ENCODE measurements at regions not wholly inside any gene's neighbourhood (a gene's known extent, or its start where the extent isn't known, plus 50 kb on each side); places are given as distances from the start of the nearest gene placed in this dataset.
A peak's percentile ranks its signal among the peaks of the same experiment; 100 is the strongest.

DNA sequence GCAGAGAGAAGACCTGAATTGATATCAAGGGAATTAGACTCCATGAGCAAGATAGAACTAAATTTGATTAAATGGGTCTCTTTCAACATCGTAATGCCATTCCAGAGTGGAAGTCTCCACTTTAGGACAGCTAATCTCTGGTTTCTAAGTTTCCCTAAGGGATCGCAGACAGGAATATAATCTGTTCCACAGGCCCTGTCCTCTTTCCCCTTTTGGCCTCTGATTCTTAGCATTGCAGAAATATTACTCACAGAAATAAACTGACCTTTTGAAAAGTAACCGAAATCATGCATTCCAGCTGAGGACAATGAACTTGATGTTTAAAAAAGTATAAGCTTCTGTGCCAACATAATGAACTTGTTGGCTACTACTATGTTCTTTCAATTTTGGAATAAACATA lies 227.8 kb downstream of the ETS1 start:
- 67% methylated on average over 3 of the region's 3 CpGs for WGBS (ENCODE audit: low lambda C conversion rate)
- no peaks in the 10 kb centered on the region for H4K20me1 ChIP-seq (ENCODE audit: insufficient read depth)
- H3K9me2 ChIP-seq: no peaks in the 10 kb centered on the region
- no peaks in the 10 kb centered on the region for H3F3A ChIP-seq (replicated peaks; ENCODE audit: insufficient read depth)
- no peaks in the 10 kb centered on the region for H3K36me3 ChIP-seq (replicated peaks in 1 of 2; ENCODE audit: control insufficient read depth in 1 of 2, insufficient read depth in 2 of 2, low read length in 1 of 2)
- H3K4me3 ChIP-seq (ENCODE audit: low read depth in 2 of 2, low read length in 1 of 2): no peak overlapping the region
- peaks cover 0 to 21% of the 10 kb centered on the region in 2 experiments; a peak in 2 of 4 replicates for H3K4me1 ChIP-seq (ENCODE audit: control insufficient read depth in 1 of 2, insufficient read depth in 2 of 2, low read depth in 1 of 2, low read length in 1 of 2)
- no peak overlapping the region for H3K27ac ChIP-seq (ENCODE audit: low read depth in 2 of 2, low read length in 1 of 2)
- TF ChIP-seq MXI1 (IDR thresholded peaks at IDR 0.05; ENCODE audit: low read depth, low read length): no peak
- TF ChIP-seq, protein P1, sequence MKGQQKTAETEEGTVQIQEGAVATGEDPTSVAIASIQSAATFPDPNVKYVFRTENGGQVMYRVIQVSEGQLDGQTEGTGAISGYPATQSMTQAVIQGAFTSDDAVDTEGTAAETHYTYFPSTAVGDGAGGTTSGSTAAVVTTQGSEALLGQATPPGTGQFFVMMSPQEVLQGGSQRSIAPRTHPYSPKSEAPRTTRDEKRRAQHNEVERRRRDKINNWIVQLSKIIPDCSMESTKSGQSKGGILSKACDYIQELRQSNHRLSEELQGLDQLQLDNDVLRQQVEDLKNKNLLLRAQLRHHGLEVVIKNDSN (IDR thresholded peaks at IDR 0.05; ENCODE audit: borderline replicate concordance, low read depth): no peak
- TF ChIP-seq YY1 (IDR thresholded peaks at IDR 0.05; ENCODE audit: low read depth): no peak
- TF ChIP-seq TAF1 (IDR thresholded peaks at IDR 0.05; ENCODE audit: borderline replicate concordance, low read depth, low read length): no peak
- no peak for TF ChIP-seq FOXM1 (IDR thresholded peaks at IDR 0.05; ENCODE audit: low read depth)
- TF ChIP-seq, protein P2, sequence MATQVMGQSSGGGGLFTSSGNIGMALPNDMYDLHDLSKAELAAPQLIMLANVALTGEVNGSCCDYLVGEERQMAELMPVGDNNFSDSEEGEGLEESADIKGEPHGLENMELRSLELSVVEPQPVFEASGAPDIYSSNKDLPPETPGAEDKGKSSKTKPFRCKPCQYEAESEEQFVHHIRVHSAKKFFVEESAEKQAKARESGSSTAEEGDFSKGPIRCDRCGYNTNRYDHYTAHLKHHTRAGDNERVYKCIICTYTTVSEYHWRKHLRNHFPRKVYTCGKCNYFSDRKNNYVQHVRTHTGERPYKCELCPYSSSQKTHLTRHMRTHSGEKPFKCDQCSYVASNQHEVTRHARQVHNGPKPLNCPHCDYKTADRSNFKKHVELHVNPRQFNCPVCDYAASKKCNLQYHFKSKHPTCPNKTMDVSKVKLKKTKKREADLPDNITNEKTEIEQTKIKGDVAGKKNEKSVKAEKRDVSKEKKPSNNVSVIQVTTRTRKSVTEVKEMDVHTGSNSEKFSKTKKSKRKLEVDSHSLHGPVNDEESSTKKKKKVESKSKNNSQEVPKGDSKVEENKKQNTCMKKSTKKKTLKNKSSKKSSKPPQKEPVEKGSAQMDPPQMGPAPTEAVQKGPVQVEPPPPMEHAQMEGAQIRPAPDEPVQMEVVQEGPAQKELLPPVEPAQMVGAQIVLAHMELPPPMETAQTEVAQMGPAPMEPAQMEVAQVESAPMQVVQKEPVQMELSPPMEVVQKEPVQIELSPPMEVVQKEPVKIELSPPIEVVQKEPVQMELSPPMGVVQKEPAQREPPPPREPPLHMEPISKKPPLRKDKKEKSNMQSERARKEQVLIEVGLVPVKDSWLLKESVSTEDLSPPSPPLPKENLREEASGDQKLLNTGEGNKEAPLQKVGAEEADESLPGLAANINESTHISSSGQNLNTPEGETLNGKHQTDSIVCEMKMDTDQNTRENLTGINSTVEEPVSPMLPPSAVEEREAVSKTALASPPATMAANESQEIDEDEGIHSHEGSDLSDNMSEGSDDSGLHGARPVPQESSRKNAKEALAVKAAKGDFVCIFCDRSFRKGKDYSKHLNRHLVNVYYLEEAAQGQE (IDR thresholded peaks at IDR 0.05; ENCODE audit: low read depth, low read length): no peak
- TF ChIP-seq SIN3A (IDR thresholded peaks at IDR 0.05; ENCODE audit: borderline replicate concordance, low read depth, low read length): no peak
- TF ChIP-seq EP300 (IDR thresholded peaks at IDR 0.05; ENCODE audit: borderline replicate concordance in 1 of 2, low read depth in 1 of 2, low read length in 1 of 2): no peak
- TF ChIP-seq RXRA (IDR thresholded peaks at IDR 0.05; ENCODE audit: borderline replicate concordance, low read depth): peak; percentile 67
- TF ChIP-seq TEAD4 (IDR thresholded peaks at IDR 0.05; ENCODE audit: borderline replicate concordance, insufficient read depth): 0 out of 2 replicates have a peak, but pooled peaks have one; percentile 29
- peak; percentile 26; the same call in 1 of the 2 replicates for TF ChIP-seq JUND (IDR thresholded peaks at IDR 0.05)
- no peak for TF ChIP-seq FOXJ3 (CRISPR knock-in tag; IDR thresholded peaks at IDR 0.05)
- TF ChIP-seq TCF12 (IDR thresholded peaks at IDR 0.05): peak; percentile 34
- no peaks in the 10 kb centered on the region for H3K27me3 ChIP-seq (ENCODE audit: insufficient read depth)
- ChIA-PET CTCF (interaction anchor here (0.8 to 1.7 kb wide), 3 partner anchors 14 to 271 kb away, joined by 3 to 6 read pairs (median 3); no protein-coding TSS in a partner anchor), POLR2A (no interaction called here)
- H3K9ac ChIP-seq: no peak overlapping the region
- peak overlapping the region; percentile 16; the same call in 1 of the 2 replicates for H2AFZ ChIP-seq (ENCODE audit: low read depth)
- DNase-seq: no peak
- H3K4me2 ChIP-seq: no peak overlapping the region
- no peaks in the 10 kb centered on the region for H3K79me2 ChIP-seq (ENCODE audit: insufficient read depth)
- no peaks in the 10 kb centered on the region for H3K9me3 ChIP-seq

DNA sequence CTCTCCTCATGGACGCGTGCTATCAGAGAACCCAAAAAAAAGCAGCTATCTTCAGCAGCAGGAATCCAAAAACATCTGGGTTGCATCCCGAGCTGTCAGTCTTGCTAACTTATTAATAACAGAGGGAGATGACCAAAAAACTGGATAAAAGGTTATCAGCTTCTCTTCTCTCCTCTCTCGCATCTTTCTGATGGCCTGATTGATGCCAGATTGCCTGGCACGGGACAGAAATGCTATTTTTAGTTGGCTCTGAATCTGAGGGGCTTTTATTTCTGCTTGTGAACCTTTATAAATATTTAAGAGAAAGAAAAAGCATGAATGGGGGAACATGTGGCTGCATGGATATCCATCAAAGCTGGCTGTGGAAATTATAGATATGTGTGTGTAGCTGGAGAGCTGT lies 230.3 kb downstream of the ETS1 start:
- Histone ChIP-seq H3K27ac (ENCODE audit: low read depth in 2 of 2, low read length in 1 of 2) (peak overlapping the region in 1 of 2 experiments; percentile 77; a peak in 2 of 4 replicates), H3K79me2 (ENCODE audit: insufficient read depth) (no peaks in the 10 kb centered on the region), H3K4me1 (ENCODE audit: control insufficient read depth in 1 of 2, insufficient read depth in 2 of 2, low read depth in 1 of 2, low read length in 1 of 2) (peaks cover 0 to 20% of the 10 kb centered on the region in 2 experiments; a peak in 2 of 4 replicates), H3K36me3 (replicated peaks in 1 of 2; ENCODE audit: control insufficient read depth in 1 of 2, insufficient read depth in 2 of 2, low read length in 1 of 2) (no peaks in the 10 kb centered on the region), H3K4me3 (ENCODE audit: low read depth in 2 of 2, low read length in 1 of 2) (no peak overlapping the region), H4K20me1 (ENCODE audit: insufficient read depth) (no peaks in the 10 kb centered on the region), H2AFZ (ENCODE audit: low read depth) (no peak overlapping the region), H3K9me3 (no peaks in the 10 kb centered on the region), H3K4me2 (no peak overlapping the region), H3K9me2 (no peaks in the 10 kb centered on the region), H3K9ac (no peak overlapping the region), H3K27me3 (ENCODE audit: insufficient read depth) (no peaks in the 10 kb centered on the region), H3F3A (replicated peaks; ENCODE audit: insufficient read depth) (no peaks in the 10 kb centered on the region)
- WGBS (ENCODE audit: low lambda C conversion rate): 16% methylated on average over 5 of the region's 5 CpGs
- ChIA-PET POLR2A (no interaction called here), CTCF (interaction anchor here (0.6 to 1.7 kb wide), 10 partner anchors 10 to 474 kb away, joined by 3 to 6 read pairs (median 4); no protein-coding TSS in a partner anchor)
- no peak for DNase-seq
- peak; percentile 89 for TF ChIP-seq RCOR1 (IDR thresholded peaks at IDR 0.05; ENCODE audit: low read length)
- peak; percentile 19; the same call in 1 of the 2 replicates for TF ChIP-seq RAD21 (IDR thresholded peaks at IDR 0.05; ENCODE audit: low read length)
- peak; percentile 37; the same call in 1 of the 2 replicates for TF ChIP-seq POLR2AphosphoS5 (IDR thresholded peaks at IDR 0.05; ENCODE audit: low read depth, low read length)
- TF ChIP-seq, protein P3, sequence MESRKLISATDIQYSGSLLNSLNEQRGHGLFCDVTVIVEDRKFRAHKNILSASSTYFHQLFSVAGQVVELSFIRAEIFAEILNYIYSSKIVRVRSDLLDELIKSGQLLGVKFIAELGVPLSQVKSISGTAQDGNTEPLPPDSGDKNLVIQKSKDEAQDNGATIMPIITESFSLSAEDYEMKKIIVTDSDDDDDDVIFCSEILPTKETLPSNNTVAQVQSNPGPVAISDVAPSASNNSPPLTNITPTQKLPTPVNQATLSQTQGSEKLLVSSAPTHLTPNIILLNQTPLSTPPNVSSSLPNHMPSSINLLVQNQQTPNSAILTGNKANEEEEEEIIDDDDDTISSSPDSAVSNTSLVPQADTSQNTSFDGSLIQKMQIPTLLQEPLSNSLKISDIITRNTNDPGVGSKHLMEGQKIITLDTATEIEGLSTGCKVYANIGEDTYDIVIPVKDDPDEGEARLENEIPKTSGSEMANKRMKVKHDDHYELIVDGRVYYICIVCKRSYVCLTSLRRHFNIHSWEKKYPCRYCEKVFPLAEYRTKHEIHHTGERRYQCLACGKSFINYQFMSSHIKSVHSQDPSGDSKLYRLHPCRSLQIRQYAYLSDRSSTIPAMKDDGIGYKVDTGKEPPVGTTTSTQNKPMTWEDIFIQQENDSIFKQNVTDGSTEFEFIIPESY (IDR thresholded peaks at IDR 0.05; ENCODE audit: borderline replicate concordance, low read depth): no peak
- TF ChIP-seq TCF12 (IDR thresholded peaks at IDR 0.05): peak; percentile 80
- no peak for TF ChIP-seq MEF2A (IDR thresholded peaks at IDR 0.05; ENCODE audit: borderline replicate concordance, low read depth)
- peak; percentile 39 for TF ChIP-seq CHD2 (IDR thresholded peaks at IDR 0.05; ENCODE audit: low read length, partially characterized antibody)
- peak; percentile 47; the same call in 1 of the 2 replicates for TF ChIP-seq MXI1 (IDR thresholded peaks at IDR 0.05; ENCODE audit: low read depth, low read length)
- TF ChIP-seq, protein P4, sequence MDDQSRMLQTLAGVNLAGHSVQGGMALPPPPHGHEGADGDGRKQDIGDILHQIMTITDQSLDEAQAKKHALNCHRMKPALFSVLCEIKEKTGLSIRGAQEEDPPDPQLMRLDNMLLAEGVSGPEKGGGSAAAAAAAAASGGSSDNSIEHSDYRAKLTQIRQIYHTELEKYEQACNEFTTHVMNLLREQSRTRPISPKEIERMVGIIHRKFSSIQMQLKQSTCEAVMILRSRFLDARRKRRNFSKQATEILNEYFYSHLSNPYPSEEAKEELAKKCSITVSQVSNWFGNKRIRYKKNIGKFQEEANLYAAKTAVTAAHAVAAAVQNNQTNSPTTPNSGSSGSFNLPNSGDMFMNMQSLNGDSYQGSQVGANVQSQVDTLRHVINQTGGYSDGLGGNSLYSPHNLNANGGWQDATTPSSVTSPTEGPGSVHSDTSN (IDR thresholded peaks at IDR 0.05): peak; percentile 33; the same call in 1 of the 2 replicates

All from SK-N-SH (cell line).